ENCODE measurements at regions not wholly inside any gene's neighbourhood (a gene's known extent, or its start where the extent isn't known, plus 50 kb on each side); places are given as distances from the start of the nearest gene placed in this dataset.
A peak's percentile ranks its signal among the peaks of the same experiment; 100 is the strongest.

- TF ChIP-seq, protein P1, sequence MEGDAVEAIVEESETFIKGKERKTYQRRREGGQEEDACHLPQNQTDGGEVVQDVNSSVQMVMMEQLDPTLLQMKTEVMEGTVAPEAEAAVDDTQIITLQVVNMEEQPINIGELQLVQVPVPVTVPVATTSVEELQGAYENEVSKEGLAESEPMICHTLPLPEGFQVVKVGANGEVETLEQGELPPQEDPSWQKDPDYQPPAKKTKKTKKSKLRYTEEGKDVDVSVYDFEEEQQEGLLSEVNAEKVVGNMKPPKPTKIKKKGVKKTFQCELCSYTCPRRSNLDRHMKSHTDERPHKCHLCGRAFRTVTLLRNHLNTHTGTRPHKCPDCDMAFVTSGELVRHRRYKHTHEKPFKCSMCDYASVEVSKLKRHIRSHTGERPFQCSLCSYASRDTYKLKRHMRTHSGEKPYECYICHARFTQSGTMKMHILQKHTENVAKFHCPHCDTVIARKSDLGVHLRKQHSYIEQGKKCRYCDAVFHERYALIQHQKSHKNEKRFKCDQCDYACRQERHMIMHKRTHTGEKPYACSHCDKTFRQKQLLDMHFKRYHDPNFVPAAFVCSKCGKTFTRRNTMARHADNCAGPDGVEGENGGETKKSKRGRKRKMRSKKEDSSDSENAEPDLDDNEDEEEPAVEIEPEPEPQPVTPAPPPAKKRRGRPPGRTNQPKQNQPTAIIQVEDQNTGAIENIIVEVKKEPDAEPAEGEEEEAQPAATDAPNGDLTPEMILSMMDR (conservative IDR thresholded peaks at IDR 0.05) = peak; percentile 22; the same call in 1 of the 2 replicates
- peak overlapping the region; percentile 26; the same call in 1 of the 2 replicates for H3K27ac ChIP-seq
Observed at GRCh38 chr3:25904206-25904605, 114.3 kb downstream of the OXSM start.

DNA sequence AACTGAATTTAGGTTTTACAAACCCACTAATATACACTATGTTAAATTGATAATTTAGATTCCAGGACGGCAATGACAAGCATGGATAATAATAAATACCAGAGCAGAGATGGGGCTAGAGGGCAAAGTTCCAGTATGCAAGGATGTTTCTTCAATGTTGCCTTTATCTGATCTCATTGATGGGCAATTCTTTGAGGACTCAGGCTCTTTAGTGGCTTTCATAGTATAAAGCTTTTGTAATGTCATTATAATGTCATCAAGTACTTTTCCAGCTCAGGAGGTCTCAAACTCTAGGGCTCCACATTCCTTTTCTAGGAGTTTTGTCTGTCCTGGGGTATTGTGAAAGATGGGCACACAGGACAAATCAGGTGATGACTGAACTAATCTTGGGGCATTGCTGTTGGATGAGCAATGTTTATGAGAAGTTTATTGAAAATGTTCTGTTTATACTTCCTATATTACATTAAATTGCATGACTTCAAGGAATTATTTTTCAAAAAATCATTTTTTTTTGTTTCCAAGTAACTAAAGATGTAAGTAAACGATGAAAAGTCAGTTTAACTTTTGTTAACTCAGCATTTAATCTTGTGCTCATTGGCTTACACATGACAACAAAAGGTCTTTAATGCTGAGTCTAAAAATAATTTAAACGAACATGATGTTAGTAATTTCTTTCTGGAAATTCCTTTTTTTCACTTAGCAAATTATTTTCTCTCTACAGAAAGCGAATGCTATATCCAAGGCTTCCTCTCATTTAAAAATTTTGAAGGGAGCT lies 116.4 kb downstream of the OXSM start:
- TF ChIP-seq, protein P1 (conservative IDR thresholded peaks at IDR 0.05) = no peak
- peak overlapping the region; percentile 54 for H3K27ac ChIP-seq

- H3K27ac ChIP-seq = peak overlapping the region; percentile 54
- TF ChIP-seq, protein P1 (conservative IDR thresholded peaks at IDR 0.05) = no peak
Observed at GRCh38 chr3:25907081-25907480, 117.2 kb downstream of the OXSM start.

- H3K27ac ChIP-seq = no peak overlapping the region
- TF ChIP-seq, protein P1 (conservative IDR thresholded peaks at IDR 0.05) = no peak
Observed at GRCh38 chr3:25910105-25910504, 120.2 kb downstream of the OXSM start.

GRCh38 chr3:25910997-25911396 lies 121.1 kb downstream of the OXSM start:
- H3K27ac ChIP-seq = no peak overlapping the region
- TF ChIP-seq, protein P1 (conservative IDR thresholded peaks at IDR 0.05) = no peak

DNA sequence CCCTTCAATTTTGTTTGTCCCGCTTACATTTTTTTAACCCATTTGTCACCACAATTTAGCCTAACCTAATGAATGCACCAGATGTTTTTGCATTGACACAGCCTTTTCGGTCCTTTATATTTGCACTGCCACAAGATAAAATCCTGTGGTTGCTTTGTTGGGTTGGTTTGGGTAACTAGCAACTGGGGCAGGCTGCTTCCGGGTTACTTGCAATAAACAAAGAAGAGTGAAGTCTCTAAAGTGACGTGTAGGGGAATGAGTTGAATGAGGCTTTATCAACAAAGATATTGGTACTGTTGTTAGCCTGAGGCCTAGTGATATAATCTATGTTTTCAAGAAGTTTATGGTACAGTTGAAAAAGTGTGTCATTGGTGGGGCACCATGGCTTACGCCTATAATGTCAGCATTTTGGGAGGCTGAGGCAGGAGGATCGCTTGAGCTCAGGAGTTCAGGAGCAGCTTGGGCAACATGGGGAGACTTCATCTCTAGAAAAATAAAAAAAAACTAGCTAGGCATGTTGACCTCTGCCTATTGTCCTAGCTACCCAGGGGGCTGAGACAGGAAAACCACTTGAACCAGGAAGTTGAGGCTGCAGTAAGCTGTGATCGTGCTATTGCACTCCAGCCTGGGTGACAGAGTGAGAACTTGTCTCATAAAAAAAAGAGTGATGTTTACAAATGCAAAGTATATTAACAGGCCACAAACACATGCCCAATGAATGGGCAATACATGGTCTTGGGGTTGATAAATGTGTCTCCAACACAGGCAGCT lies 121.8 kb downstream of the OXSM start:
- no peak overlapping the region for H3K27ac ChIP-seq
- TF ChIP-seq, protein P1 (conservative IDR thresholded peaks at IDR 0.05) = no peak

DNA sequence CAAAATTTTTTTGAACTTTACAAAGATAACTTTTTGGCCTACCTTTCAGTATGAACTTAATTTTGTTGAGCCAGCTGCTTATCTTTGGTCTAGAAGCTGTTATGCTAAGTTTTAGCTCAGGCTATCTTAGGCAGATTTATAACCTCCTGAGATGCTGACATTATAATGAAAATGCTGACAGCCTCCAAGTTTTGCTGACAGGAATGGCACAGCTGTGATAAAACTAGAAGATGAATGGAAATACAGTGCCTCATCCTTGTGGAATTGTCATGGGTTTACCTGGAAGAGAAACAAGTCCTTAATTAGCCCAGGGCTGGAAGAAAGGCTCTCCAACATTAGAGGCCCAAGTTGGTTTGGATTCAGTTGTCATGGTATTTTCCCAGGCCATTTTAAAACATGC lies 123.3 kb downstream of the OXSM start:
- H3K27ac ChIP-seq = no peak overlapping the region
- TF ChIP-seq, protein P1 (conservative IDR thresholded peaks at IDR 0.05) = no peak

Data from VCaP (cell line).